Stomach smooth muscle (tissue), 2 donors: ENCODE measurements at regions not wholly inside any gene's neighbourhood (a gene's known extent, or its start where the extent isn't known, plus 50 kb on each side); places are given as distances from the start of the nearest gene placed in this dataset.
"Not testable (repeated sequence)": the region's sequence is repeated elsewhere in the genome, so short reads cannot be mapped to it uniquely, and the experiment has no call there.

Experiments
- H3K27ac ChIP-seq: one replicate; pipeline ENCODE4 v1.7.0; 2013; ENCODE audit warnings: mild to moderate bottlenecking, low read length, inconsistent platforms
- H3K27me3 ChIP-seq, 2 donors: one replicate each; pipeline ENCODE4 v1.7.0; 2013; ENCODE audit warnings: low read length in 2 of 2; ENCODE audit not compliant: insufficient read depth in 2 of 2, control insufficient read depth in 1 of 2
- H3K36me3 ChIP-seq, 2 donors: one replicate each; pipeline ENCODE4 v1.7.0; 2013; ENCODE audit warnings: low read length in 2 of 2; ENCODE audit not compliant: control insufficient read depth in 2 of 2, insufficient read depth in 2 of 2
- H3K4me1 ChIP-seq: one replicate; pipeline ENCODE4 v1.7.0; 2013; ENCODE audit warnings: low read length; ENCODE audit not compliant: control insufficient read depth, insufficient read depth
- H3K4me3 ChIP-seq, 2 donors: one replicate each; pipeline ENCODE4 v1.7.0; 2013; ENCODE audit warnings: low read length in 2 of 2
- H3K9ac ChIP-seq, 2 donors: one replicate each; pipeline ENCODE4 v1.7.0; 2013; ENCODE audit warnings: low read length in 2 of 2, mild to moderate bottlenecking in 1 of 2
- H3K9me3 ChIP-seq, 2 donors: one replicate each; pipeline ENCODE4 v1.7.0; 2013; ENCODE audit warnings: low read length in 2 of 2; ENCODE audit not compliant: control insufficient read depth in 2 of 2
- donor health status: healthy.
- donor health status: Pancreatic carcinoma.

DNA sequence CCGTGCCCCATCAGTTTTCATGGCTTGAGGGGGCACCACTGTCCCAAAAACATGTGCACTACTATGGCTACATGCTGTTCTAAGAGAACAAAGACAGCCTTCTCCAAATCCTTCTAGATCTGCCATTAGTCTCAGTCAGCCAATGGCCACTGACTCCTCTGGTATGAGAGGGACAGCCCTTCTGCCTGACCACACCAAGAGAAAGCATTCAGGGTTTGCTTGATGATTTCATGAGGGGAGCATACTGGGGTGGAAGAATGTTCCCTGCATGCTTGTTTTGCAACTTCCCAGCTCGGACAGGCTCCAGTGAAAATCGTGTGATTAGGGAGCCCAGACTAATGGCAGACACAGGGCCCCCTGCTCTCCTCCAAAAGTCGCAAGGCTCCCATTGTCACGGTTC is 199.6 kb upstream of the ALG10B start:
- Histone ChIP-seq H3K36me3 (no peaks in the 10 kb centered on the region), H3K27ac (no peak overlapping the region), H3K9ac (no peak overlapping the region), H3K9me3 (peaks cover 0 to 3% of the 10 kb centered on the region in 2 donors), H3K4me3 (no peak overlapping the region), H3K27me3 (no peaks in the 10 kb centered on the region), H3K4me1 (no peaks in the 10 kb centered on the region)

DNA sequence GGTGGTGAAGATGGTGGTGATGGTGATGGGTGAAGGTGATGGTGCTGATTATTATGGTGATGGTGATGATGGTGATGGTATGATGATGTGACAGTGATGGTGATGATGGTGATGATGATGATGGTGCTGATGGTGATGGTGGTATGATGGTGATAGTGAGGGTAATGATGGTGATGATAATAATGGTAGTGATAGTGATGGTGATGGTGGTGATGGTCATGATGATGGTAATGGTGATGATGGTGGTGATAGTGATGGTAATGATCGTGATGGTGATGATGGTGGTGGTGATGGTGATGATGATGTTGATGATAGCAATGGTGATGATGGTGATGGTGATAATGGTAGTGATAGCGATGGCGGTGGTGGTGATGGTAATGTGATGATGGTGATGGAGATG is 197.9 kb upstream of the ALG10B start:
- no peak overlapping the region for H3K9ac ChIP-seq
- no peaks in the 10 kb centered on the region for H3K36me3 ChIP-seq
- H3K27me3 ChIP-seq, result no peaks in the 10 kb centered on the region
- H3K9me3 ChIP-seq, result peaks cover 0 to 3% of the 10 kb centered on the region in 2 donors
- no peak overlapping the region for H3K4me3 ChIP-seq
- no peak overlapping the region for H3K27ac ChIP-seq
- H3K4me1 ChIP-seq, result no peaks in the 10 kb centered on the region

DNA sequence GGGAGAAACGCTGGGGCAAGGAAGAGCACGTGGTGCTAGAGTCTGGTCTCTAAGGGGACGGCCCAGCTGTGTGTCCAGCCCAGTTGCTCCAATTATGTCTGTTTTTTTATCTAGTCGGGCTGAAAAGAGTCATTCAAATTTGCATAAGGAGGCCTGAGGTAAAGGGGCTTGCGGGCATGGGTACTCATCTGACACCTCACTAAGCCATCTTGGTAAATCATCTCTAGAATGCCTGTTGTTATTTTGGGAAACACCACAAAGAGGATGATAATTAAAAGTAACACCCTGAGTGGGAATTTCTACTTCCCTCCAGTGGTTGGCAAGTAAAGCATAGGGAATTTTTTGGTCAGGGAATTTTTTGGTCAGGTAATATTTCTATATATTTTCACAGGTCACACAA is 196.1 kb upstream of the ALG10B start:
- Histone ChIP-seq H3K4me3 (no peak overlapping the region), H3K27me3 (no peaks in the 10 kb centered on the region), H3K9ac (no peak overlapping the region), H3K4me1 (no peaks in the 10 kb centered on the region), H3K36me3 (no peaks in the 10 kb centered on the region), H3K27ac (no peak overlapping the region), H3K9me3 (peaks cover 0 to 3% of the 10 kb centered on the region in 2 donors)

DNA sequence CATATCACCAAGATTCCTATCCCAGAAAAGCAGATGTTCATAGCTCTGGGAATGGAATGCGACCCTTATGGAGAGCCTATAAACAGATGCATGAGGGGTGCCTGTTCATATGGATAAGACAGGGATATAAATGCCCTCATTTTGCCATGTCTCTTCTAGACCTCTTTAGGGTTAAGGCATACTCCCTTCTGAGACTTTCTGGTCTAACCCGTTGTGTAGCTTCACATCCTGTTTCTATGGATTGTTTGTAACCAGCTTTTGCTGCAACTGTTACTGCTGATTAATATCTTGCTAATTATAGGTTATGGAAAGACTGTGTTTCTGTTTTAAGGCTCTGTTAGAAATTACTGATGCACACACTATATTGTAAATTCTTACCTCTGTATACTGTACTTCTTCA is 193.5 kb upstream of the ALG10B start:
- not testable (repeated sequence) for H3K9me3 ChIP-seq, H3K4me1 ChIP-seq, H3K4me3 ChIP-seq, H3K27me3 ChIP-seq, H3K9ac ChIP-seq, H3K27ac ChIP-seq, H3K36me3 ChIP-seq

DNA sequence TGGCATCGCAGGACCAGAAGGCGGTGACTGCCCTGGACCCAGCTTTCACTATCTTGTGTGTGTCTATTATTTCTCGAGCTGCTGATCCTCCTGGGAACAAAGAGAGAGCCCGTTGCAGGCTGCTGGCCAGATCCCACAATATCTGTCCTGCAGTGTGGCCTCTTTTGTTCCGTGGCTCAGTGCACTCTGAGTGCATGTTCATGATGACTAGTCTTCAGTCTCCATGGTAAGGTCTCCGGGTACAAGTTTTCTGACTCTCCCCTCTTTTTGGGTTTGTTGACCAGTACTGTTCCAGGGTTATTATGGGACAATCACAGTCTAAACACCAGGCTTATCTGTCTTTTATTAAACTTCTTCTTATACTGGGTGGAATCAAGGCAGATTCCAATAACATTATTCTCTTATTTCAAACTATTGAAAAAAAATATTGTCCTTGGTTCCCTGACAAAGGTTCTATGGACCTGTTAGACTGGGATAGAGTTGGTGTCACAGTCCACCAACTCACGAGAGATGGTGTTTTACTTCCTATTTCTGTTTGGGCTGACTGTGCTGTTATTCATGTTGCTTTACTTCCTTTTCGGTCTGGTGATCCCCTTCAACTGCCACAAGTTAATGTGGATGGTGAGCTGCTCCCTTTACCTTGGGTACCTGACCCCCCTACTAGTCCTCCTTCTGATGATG is 192.9 kb upstream of the ALG10B start:
- H3K27me3 ChIP-seq, result no peaks in the 10 kb centered on the region
- H3K4me3 ChIP-seq, result no peak overlapping the region
- H3K9ac ChIP-seq, result no peak overlapping the region
- H3K27ac ChIP-seq, result no peak overlapping the region
- no peaks in the 10 kb centered on the region for H3K4me1 ChIP-seq
- H3K36me3 ChIP-seq, result no peaks in the 10 kb centered on the region
- peaks cover 0 to 1% of the 10 kb centered on the region in 2 donors for H3K9me3 ChIP-seq

DNA sequence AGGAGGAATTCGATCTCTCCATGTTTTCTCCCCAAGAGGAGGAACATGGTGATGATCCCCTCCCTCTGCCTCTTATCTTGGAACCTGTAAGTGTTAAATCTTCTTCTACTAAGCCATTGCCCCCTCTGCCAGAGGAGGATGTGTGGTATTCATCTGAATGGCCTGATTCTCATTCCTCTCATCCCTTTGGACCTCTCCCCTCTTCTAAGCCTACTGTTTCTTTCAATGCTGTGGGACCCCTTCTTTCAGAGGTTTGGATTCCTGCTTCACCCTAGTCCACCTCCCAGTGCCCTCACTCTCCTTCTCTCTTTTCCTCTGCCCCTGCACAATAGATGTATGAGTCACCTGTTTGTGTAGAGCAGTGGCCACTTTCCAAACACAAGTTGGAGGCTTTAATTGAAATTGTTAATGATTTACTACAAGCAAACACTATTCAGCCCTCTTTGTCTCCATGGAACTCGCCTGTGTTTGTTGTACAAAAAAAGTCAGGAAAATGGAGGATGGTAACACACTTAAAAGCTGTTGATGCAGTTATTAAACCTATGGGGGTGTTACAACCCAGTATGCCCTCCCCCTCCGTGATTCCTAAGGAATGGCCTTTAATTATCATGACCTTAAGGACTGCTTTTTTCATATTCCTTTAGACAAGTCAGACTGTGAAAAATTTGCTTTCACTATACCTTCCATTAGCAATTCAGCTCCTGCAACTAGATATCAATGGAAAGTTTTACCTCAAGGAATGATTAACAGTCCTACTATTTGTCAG is 192.1 kb upstream of the ALG10B start:
- Histone ChIP-seq H3K9me3 (no peaks in the 10 kb centered on the region), H3K27ac (no peak overlapping the region), H3K9ac (no peak overlapping the region), H3K36me3 (no peaks in the 10 kb centered on the region), H3K4me3 (no peak overlapping the region), H3K27me3 (no peaks in the 10 kb centered on the region), H3K4me1 (no peaks in the 10 kb centered on the region)

DNA sequence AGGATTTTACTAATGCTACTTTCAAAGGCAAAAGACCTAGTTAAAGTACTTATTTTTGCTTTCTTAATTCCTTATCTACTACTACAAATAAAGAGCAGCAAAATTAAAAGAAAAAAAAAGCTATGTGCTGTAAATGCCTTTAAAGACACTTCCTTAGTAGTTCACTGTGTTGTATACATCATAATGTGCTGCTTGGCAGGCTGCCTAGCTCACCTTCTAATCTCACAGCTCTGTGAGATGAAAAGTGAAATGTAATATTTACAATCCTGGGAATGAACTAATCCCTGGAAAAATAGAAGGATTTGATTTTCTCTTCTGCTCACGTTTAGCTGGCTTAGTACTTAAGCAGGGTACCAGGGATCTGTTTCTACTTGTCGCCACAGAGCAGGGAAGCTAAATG is 184.4 kb upstream of the ALG10B start:
- Histone ChIP-seq H3K4me3 (no peak overlapping the region), H3K27ac (no peak overlapping the region), H3K36me3 (no peaks in the 10 kb centered on the region), H3K27me3 (no peaks in the 10 kb centered on the region), H3K4me1 (no peaks in the 10 kb centered on the region), H3K9ac (no peak overlapping the region), H3K9me3 (no peaks in the 10 kb centered on the region)

DNA sequence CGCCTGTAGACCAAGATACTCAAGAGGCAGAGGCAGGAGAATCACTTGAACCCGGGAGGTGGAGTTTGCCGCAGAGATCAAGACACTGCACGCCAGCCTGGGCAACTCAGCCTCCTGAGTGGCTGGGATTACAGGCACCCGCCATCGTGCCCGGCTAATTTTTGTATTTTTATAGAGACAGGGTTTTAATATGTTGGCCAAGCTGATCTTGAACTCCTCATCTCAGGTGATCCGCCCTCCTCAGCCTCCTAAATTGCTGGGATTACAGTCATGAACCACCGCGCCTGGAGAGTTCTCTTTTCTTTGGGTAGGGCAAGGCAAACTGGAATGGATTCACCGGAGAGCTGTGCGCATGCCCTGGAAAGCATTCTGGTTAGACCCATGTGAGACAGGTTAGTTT is 179.3 kb upstream of the ALG10B start:
- Histone ChIP-seq H3K36me3 (no peaks in the 10 kb centered on the region), H3K4me1 (peaks cover 5% of the 10 kb centered on the region), H3K27me3 (peaks cover 5 to 11% of the 10 kb centered on the region in 2 donors), H3K27ac (no peak overlapping the region), H3K9ac (no peak overlapping the region), H3K4me3 (no peak overlapping the region), H3K9me3 (no peaks in the 10 kb centered on the region)

DNA sequence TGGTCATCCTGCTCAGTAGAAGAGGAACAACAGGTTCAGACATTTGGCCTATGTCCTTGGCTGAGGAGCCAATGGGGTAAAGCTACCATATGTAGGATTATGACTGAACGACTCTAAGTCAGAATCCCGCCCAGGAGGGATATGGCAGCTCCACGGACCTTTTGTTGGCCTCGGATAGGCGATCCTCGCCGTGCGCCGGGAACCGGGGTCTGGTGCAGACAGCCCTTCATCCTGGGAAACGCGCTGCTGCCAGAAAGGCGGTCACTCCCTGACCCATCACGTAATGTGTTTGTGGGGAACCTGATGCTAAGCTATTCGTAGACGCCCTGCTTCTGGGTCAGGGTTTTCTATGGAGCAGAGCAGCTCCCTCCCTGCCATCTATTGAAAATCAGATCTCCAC is 178.9 kb upstream of the ALG10B start:
- no peak overlapping the region for H3K4me3 ChIP-seq
- no peak overlapping the region for H3K27ac ChIP-seq
- H3K4me1 ChIP-seq, result peaks cover 5% of the 10 kb centered on the region
- H3K36me3 ChIP-seq, result no peaks in the 10 kb centered on the region
- peaks cover 5 to 11% of the 10 kb centered on the region in 2 donors for H3K27me3 ChIP-seq
- H3K9ac ChIP-seq, result no peak overlapping the region
- no peaks in the 10 kb centered on the region for H3K9me3 ChIP-seq

DNA sequence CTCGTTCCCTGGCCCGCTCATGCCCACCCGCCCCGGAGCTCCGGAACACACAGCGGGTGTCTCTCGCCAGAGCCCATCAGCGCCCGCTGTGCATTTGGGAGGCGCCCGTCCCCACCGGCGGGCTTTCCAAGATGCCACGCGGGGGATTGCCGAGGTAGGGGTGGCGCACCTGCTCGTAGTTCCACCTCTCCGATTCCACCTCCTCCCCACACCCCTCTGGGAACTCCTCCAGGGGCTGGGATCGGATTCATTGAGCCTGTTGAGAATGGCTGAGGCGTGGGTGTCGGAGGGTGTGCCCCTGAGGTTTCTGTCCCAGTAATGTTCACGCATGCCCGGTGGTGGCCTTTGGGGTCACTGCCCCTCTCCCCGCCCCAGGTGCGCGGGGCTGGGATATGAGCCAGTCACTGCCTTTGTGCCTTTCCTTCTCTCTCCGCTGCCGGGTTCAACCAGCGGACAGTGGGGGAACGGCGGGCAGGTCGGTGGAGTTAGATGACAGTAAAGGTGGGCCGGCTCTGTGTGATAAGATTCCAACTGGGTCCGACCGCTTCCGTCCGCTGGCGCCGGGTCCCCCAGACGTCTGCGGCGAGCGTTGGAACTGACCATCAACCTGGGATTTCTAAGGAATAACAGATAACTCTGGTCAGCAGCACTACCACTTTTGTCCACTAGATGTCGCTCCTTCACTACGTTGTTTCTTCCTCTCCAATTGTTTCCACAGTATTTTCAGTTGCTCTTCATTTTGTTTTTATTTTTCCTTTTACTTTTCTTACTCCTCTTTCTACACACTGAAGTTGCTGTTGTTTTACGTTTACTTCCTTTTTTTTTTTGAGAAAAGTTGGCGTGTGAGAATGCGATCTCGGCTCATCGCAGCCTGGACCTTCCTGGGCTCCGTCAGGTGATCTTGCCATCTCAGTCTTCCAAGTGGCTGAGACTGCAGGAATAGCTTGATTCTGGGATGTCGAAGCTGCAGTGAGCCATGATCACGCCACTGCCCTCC is 178.1 kb upstream of the ALG10B start:
- peaks cover 5 to 11% of the 10 kb centered on the region in 2 donors for H3K27me3 ChIP-seq
- H3K36me3 ChIP-seq, result no peaks in the 10 kb centered on the region
- no peak overlapping the region for H3K27ac ChIP-seq
- peaks cover 5% of the 10 kb centered on the region for H3K4me1 ChIP-seq
- H3K9me3 ChIP-seq, result no peaks in the 10 kb centered on the region
- H3K4me3 ChIP-seq, result peak overlapping the region; percentile 7 to 72
- H3K9ac ChIP-seq, result peak overlapping the region; percentile 24 to 29
